GM23248 (cell line): ENCODE measurements at regions not wholly inside any gene's neighbourhood (a gene's known extent, or its start where the extent isn't known, plus 50 kb on each side); places are given as distances from the start of the nearest gene placed in this dataset.
"Not testable (repeated sequence)": the region's sequence is repeated elsewhere in the genome, so short reads cannot be mapped to it uniquely, and the experiment has no call there.

Experiments
- DNase-seq: peaks from one replicate; pipeline ENCODE4 v3.0.0-alpha.2; 2015
- H2AFZ ChIP-seq: fragments of 200-600 bp; sonication (generic); 2 replicates; pipeline ENCODE4 v1.6.1; 2016; ENCODE audit warnings: antibody characterized with exemption
- H3F3A ChIP-seq: fragments of 200-600 bp; sonication (generic); 2 replicates; pipeline ENCODE4 v1.6.1; 2016; ENCODE audit warnings: mild to moderate bottlenecking, antibody characterized with exemption, mixed run types; ENCODE audit not compliant: insufficient read depth
- H3K27ac ChIP-seq: fragments of 200-600 bp; sonication (generic); 2 replicates; pipeline ENCODE4 v1.5.1; 2016; ENCODE audit warnings: mild to moderate bottlenecking
- H3K27me3 ChIP-seq: fragments of 200-600 bp; sonication (generic); replicated peaks from 2 replicates; pipeline ENCODE4 v1.6.1; 2016; ENCODE audit warnings: mild to moderate bottlenecking; ENCODE audit not compliant: insufficient read depth
- H3K36me3 ChIP-seq: fragments of 200-600 bp; sonication (generic); 2 replicates; pipeline ENCODE4 v1.6.1; 2016; ENCODE audit warnings: low read depth, mild to moderate bottlenecking
- H3K4me1 ChIP-seq: fragments of 200-600 bp; sonication (generic); 2 replicates; pipeline ENCODE4 v1.6.1; 2016; ENCODE audit warnings: mild to moderate bottlenecking; ENCODE audit not compliant: insufficient read depth
- H3K4me2 ChIP-seq: fragments of 200-600 bp; sonication (generic); one replicate; pipeline ENCODE4 v1.6.1; 2016; ENCODE audit warnings: mild to moderate bottlenecking; ENCODE audit not compliant: unreplicated experiment
- H3K4me3 ChIP-seq: fragments of 200-600 bp; sonication (generic); 2 replicates; pipeline ENCODE4 v1.5.1; 2016; ENCODE audit warnings: mild to moderate bottlenecking
- H3K79me2 ChIP-seq: fragments of 200-600 bp; sonication (generic); 2 replicates; pipeline ENCODE4 v1.6.1; 2016; ENCODE audit warnings: mild to moderate bottlenecking; ENCODE audit not compliant: insufficient read depth
- H3K9ac ChIP-seq: fragments of 200-600 bp; sonication (generic); 2 replicates; pipeline ENCODE4 v1.6.1; 2016; ENCODE audit warnings: mild to moderate bottlenecking
- H3K9me2 ChIP-seq: fragments of 200-600 bp; sonication (generic); 2 replicates; pipeline ENCODE4 v1.6.1; 2016; ENCODE audit warnings: mixed run types, mild to moderate bottlenecking, moderate library complexity; ENCODE audit not compliant: insufficient read depth
- H3K9me3 ChIP-seq: fragments of 200-600 bp; sonication (generic); one replicate; pipeline ENCODE4 v1.6.1; 2017; ENCODE audit warnings: low read depth
- H4K20me1 ChIP-seq: fragments of 200-600 bp; sonication (generic); 2 replicates; pipeline ENCODE4 v1.6.0; 2016; ENCODE audit not compliant: insufficient read depth
- EZH2 ChIP-seq: fragments of 200-600 bp; sonication (generic); IDR thresholded peaks from 2 replicates; pipeline ENCODE4 v1.6.1; 2018; ENCODE audit warnings: antibody characterized with exemption, mild to moderate bottlenecking; ENCODE audit not compliant: insufficient read depth, poor library complexity, severe bottlenecking
- EZH2phosphoT487 ChIP-seq: fragments of 200-600 bp; sonication (generic); IDR thresholded peaks from 2 replicates; pipeline ENCODE4 v1.6.1; 2018; ENCODE audit warnings: antibody characterized with exemption, moderate library complexity, mild to moderate bottlenecking, low read depth; ENCODE audit not compliant: insufficient read depth
- WGBS, 2 experiments: methylation state at CpG; one replicate each; pipeline ENCODE4 v1.1.6; 2015 to 2017; ENCODE audit warnings: low lambda C conversion rate in 2 of 2, low coverage in 1 of 2; ENCODE audit errors: missing lambda C conversion rate in 2 of 2; 5-methylcytosine and 5-hydroxymethylcytosine counted together
- in situ Hi-C: fragments of 300-500 bp; cut with MboI; formaldehyde crosslinking; loops from 2 replicates; pipeline ENCODE4 v1.15.0; 2020

DNA sequence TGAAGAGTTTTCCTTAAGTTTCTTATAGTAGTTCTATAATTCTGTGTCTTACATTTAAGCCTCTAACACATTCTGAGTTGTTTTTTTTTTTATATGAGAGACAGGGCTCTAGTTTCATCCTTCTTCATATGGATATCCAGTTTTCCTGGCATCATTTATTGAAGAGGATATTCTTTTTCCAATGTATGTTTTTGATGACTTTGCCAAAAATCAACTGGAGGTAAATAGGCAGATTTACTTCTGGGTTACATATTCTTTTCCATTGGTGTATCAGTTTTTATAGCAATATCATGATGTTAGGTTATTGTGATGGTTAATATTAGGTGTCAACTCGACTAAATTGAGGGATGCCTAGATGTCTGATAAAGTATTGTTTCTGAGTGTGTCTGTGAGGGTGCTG lies 650.7 kb upstream of the GRID2 start:
- H3K9me3 ChIP-seq, result no peaks in the 10 kb centered on the region
- H3K27me3 ChIP-seq, result no peaks in the 10 kb centered on the region
- no peaks in the 10 kb centered on the region for H4K20me1 ChIP-seq
- 0 to 5% methylated on average over 1 of the region's 1 CpG for WGBS, 2 experiments
- in situ Hi-C loops, result no loop called here
- no peaks in the 10 kb centered on the region for H3K36me3 ChIP-seq
- TF ChIP-seq EZH2phosphoT487 (no peak), EZH2 (no peak)
- no peak overlapping the region for H3K4me3 ChIP-seq
- no peaks in the 10 kb centered on the region for H3K9me2 ChIP-seq
- H3K27ac ChIP-seq, result no peak overlapping the region
- H3K4me2 ChIP-seq, result no peak overlapping the region
- no peaks in the 10 kb centered on the region for H3F3A ChIP-seq
- no peak for DNase-seq
- no peaks in the 10 kb centered on the region for H3K4me1 ChIP-seq
- no peak overlapping the region for H3K9ac ChIP-seq
- no peak overlapping the region for H2AFZ ChIP-seq
- H3K79me2 ChIP-seq, result no peaks in the 10 kb centered on the region

DNA sequence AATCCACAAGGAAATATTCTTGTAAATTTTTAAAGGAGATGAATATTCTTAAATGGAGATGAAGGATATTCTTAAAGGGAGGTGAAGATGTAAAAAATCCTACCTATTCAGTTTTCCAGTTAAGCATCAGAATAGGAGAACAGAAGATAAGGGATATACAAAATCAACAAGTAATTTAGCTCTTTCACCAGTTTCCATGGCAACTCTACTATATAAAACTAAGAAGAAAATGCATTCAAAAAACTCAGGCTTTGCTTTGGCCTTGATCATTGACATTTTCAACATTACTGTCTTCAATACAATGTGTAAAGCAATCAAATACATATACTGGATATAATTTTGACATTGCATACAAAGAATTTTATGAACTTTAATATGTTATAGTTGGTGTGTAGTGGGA lies 622.7 kb upstream of the GRID2 start:
- TF ChIP-seq EZH2 (no peak), EZH2phosphoT487 (no peak)
- in situ Hi-C loops, result no loop called here
- Histone ChIP-seq H3K4me1 (no peaks in the 10 kb centered on the region), H3K27me3 (no peaks in the 10 kb centered on the region), H3K79me2 (no peaks in the 10 kb centered on the region), H3K27ac (no peak overlapping the region), H3F3A (no peaks in the 10 kb centered on the region), H3K4me3 (no peak overlapping the region), H4K20me1 (no peaks in the 10 kb centered on the region), H2AFZ (no peak overlapping the region), H3K36me3 (no peaks in the 10 kb centered on the region), H3K9ac (no peak overlapping the region), H3K9me2 (no peaks in the 10 kb centered on the region), H3K9me3 (no peaks in the 10 kb centered on the region), H3K4me2 (no peak overlapping the region)
- no peak for DNase-seq

DNA sequence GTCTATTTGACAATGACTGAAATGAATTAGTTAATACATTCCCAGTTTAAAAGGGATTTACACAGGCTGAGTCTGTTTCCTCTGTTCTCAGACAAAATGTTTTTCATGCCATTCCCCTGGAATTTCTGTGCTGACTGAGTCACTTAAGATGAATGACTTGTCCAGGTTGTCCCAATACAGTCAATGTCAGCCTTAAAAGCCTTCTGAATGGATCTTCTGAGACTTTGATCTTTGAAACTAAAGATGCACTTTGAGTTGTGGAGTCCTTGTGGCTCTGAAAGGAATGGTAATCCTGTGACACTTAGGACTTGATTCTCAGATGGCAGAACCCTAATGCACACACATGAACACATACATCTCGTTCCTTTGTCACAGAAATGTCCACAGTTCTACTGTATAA lies 622.2 kb upstream of the GRID2 start:
- Histone ChIP-seq H3K4me1 (no peaks in the 10 kb centered on the region), H3K79me2 (no peaks in the 10 kb centered on the region), H3F3A (no peaks in the 10 kb centered on the region), H3K4me3 (no peak overlapping the region), H2AFZ (no peak overlapping the region), H3K9me3 (no peaks in the 10 kb centered on the region), H3K27ac (no peak overlapping the region), H4K20me1 (no peaks in the 10 kb centered on the region), H3K4me2 (no peak overlapping the region), H3K27me3 (no peaks in the 10 kb centered on the region), H3K9me2 (no peaks in the 10 kb centered on the region), H3K36me3 (no peaks in the 10 kb centered on the region), H3K9ac (no peak overlapping the region)
- in situ Hi-C loops, result no loop called here
- TF ChIP-seq EZH2 (no peak), EZH2phosphoT487 (no peak)
- DNase-seq, result no peak
- 4 to 5% methylated on average over 1 of the region's 1 CpG for WGBS, 2 experiments

DNA sequence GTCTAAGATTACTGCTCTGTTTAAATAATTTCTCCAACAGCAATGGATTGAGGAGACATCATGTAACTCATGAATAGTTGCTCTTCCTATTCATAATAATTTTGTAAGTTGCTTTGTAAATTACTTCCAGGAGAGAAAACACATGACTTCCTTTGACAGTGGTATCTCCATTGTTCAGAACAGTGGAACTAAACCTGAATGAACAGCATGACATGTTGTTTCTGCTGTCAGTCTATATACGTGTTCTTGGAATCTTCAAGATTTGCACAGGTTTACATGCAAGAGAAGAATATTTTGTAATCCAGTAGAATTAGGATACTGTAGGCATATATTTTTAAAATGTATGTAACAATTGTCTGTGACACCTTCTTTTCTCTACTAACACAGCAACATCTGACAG lies 618.8 kb upstream of the GRID2 start:
- Histone ChIP-seq H4K20me1 (no peaks in the 10 kb centered on the region), H3F3A (no peaks in the 10 kb centered on the region), H3K4me2 (no peak overlapping the region), H3K4me3 (no peak overlapping the region), H3K79me2 (no peaks in the 10 kb centered on the region), H3K27me3 (no peaks in the 10 kb centered on the region), H3K27ac (no peak overlapping the region), H3K36me3 (no peaks in the 10 kb centered on the region), H3K4me1 (no peaks in the 10 kb centered on the region), H2AFZ (no peak overlapping the region), H3K9me2 (no peaks in the 10 kb centered on the region), H3K9me3 (no peaks in the 10 kb centered on the region), H3K9ac (no peak overlapping the region)
- TF ChIP-seq EZH2phosphoT487 (no peak), EZH2 (no peak)
- no peak for DNase-seq
- in situ Hi-C loops, result no loop called here
- 0 to 23% methylated on average over 1 of the region's 1 CpG for WGBS, 2 experiments

DNA sequence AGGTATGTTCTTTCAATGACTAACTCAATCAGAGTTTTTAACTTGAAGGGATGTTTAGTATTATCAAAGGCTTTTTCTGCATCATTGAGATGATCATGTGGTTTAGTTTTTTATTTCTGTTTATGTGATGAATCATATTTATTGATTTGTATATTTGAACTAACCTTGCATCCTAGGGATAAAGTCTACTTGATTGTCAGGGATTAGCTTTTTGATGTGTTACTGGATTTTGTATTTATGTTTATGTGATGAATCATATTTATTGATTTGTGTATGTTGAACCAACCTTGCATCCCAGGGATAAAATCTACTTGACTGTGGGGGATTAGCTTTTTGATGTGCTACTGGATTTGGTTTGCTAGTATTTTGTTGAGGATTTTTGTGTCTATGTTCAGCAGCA lies 615.4 kb upstream of the GRID2 start:
- no peaks in the 10 kb centered on the region for H3K4me1 ChIP-seq
- no peak overlapping the region for H3K4me3 ChIP-seq
- no peak for DNase-seq
- H4K20me1 ChIP-seq, result no peaks in the 10 kb centered on the region
- H2AFZ ChIP-seq, result no peak overlapping the region
- H3K9me3 ChIP-seq, result no peaks in the 10 kb centered on the region
- no peaks in the 10 kb centered on the region for H3K9me2 ChIP-seq
- no peaks in the 10 kb centered on the region for H3F3A ChIP-seq
- in situ Hi-C loops, result no loop called here
- no peak overlapping the region for H3K4me2 ChIP-seq
- H3K9ac ChIP-seq, result no peak overlapping the region
- no peaks in the 10 kb centered on the region for H3K36me3 ChIP-seq
- no peak for TF ChIP-seq EZH2
- TF ChIP-seq EZH2phosphoT487, result no peak
- no peaks in the 10 kb centered on the region for H3K27me3 ChIP-seq
- no peak overlapping the region for H3K27ac ChIP-seq
- no peaks in the 10 kb centered on the region for H3K79me2 ChIP-seq

DNA sequence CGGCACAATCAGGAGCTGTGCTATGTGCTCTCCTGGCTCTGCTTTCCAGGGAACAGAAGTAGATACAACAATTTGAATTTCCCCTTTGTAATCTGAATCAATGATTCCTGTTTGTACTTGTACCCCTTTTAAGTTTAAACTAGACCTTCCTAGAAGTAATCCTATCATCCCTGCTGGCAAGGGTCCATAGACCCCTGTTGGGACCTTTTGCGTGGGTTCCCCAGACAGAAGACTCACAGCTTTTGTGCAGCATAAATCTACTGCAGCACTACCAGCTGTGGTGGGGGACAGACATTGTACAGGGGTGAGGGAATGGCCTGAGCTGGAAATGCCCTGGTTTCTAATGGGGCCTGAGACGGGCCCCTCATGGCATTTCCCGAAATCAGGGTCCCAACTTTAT lies 604.1 kb upstream of the GRID2 start:
- WGBS, 2 experiments, result 9 to 15% methylated on average over 4 of the region's 4 CpGs
- H3K4me3 ChIP-seq, DNase-seq, H3K27me3 ChIP-seq, in situ Hi-C loops, H2AFZ ChIP-seq, H3K4me2 ChIP-seq, H3K9me2 ChIP-seq, H4K20me1 ChIP-seq, H3K4me1 ChIP-seq, H3K79me2 ChIP-seq, H3K9me3 ChIP-seq, H3K36me3 ChIP-seq, H3K9ac ChIP-seq, H3F3A ChIP-seq, H3K27ac ChIP-seq: not testable (repeated sequence)
